Right ventricle myocardium inferior (tissue), 1 donor: ENCODE measurements at regions not wholly inside any gene's neighbourhood (a gene's known extent, or its start where the extent isn't known, plus 50 kb on each side); places are given as distances from the start of the nearest gene placed in this dataset.

ENCODE experiments used
- ATAC-seq: fragments of 200-7000 bp; cut with Tn5 transposase; one replicate; pipeline ENCODE4 v1.9.1; 2020; ENCODE audit warnings: mild to moderate bottlenecking, moderate library complexity
- DNase-seq: peaks from one replicate; pipeline ENCODE4 v3.0.0; 2021; ENCODE audit errors: missing footprints
- intact Hi-C: fragments of 100-400 bp; cut with DNase I; formaldehyde crosslinking; loops from one replicate; pipeline ENCODE4 v1.11.0; 2022
- donor health status: DM: no; HTN: yes; CAD: no; lungs with severe emphysema.

GRCh38 chrX:97938706-97939105 is 1055.0 kb downstream of the RPA4 start:
- ATAC-seq, result no peak
- no peak for DNase-seq
- intact Hi-C loops, result no loop called here

GRCh38 chrX:97968376-97969163 is 1084.9 kb downstream of the RPA4 start:
- intact Hi-C loops, result no loop called here
- DNase-seq, result no peak
- ATAC-seq, result no peak

GRCh38 chrX:97984641-97985040 is 1100.9 kb downstream of the RPA4 start:
- ATAC-seq (no peak), DNase-seq (no peak)
- intact Hi-C loops, result no loop called here

GRCh38 chrX:97985096-97985495 is 1101.4 kb downstream of the RPA4 start:
- no peak for DNase-seq
- intact Hi-C loops, result no loop called here
- ATAC-seq, result no peak

- ATAC-seq (no peak), DNase-seq (no peak)
- intact Hi-C loops, result no loop called here
Measured at GRCh38 chrX:97987979-97988378, 1104.3 kb downstream of the RPA4 start.

GRCh38 chrX:97995834-97996233 is 1112.1 kb downstream of the RPA4 start:
- intact Hi-C loops, result no loop called here
- no peak for DNase-seq
- no peak for ATAC-seq

GRCh38 chrX:98028691-98029090 is 1145.0 kb downstream of the RPA4 start:
- no peak for DNase-seq
- intact Hi-C loops, result no loop called here
- no peak for ATAC-seq

- no peak for DNase-seq
- intact Hi-C loops, result no loop called here
- ATAC-seq, result no peak
Measured at GRCh38 chrX:98029861-98030260, 1146.2 kb downstream of the RPA4 start.

- intact Hi-C loops, result no loop called here
- no peak for DNase-seq
- ATAC-seq, result no peak
Measured at GRCh38 chrX:98057176-98057575, 1173.5 kb downstream of the RPA4 start.

GRCh38 chrX:98065151-98065550 is 1181.4 kb downstream of the RPA4 start:
- no peak for ATAC-seq
- no peak for DNase-seq
- intact Hi-C loops, result no loop called here

GRCh38 chrX:98067611-98068010 is 1183.9 kb downstream of the RPA4 start:
- DNase-seq (no peak), ATAC-seq (no peak)
- intact Hi-C loops, result no loop called here

- DNase-seq (no peak), ATAC-seq (no peak)
- intact Hi-C loops, result no loop called here
Measured at GRCh38 chrX:98068024-98068580, 1184.4 kb downstream of the RPA4 start.

GRCh38 chrX:98071331-98071730 is 1187.6 kb downstream of the RPA4 start:
- DNase-seq (no peak), ATAC-seq (no peak)
- intact Hi-C loops, result no loop called here

- intact Hi-C loops, result no loop called here
- no peak for DNase-seq
- no peak for ATAC-seq
Measured at GRCh38 chrX:98077440-98077839, 1193.7 kb downstream of the RPA4 start.

GRCh38 chrX:98111684-98112083 is 1228.0 kb downstream of the RPA4 start:
- DNase-seq, result no peak
- ATAC-seq, result no peak
- intact Hi-C loops, result no loop called here

GRCh38 chrX:98114021-98114420 is 1230.3 kb downstream of the RPA4 start:
- DNase-seq (no peak), ATAC-seq (no peak)
- intact Hi-C loops, result no loop called here

GRCh38 chrX:98141466-98141865 is 1257.8 kb downstream of the RPA4 start:
- DNase-seq, result no peak
- intact Hi-C loops, result no loop called here
- ATAC-seq, result no peak

GRCh38 chrX:98191003-98191402 is 1307.3 kb downstream of the RPA4 start:
- intact Hi-C loops, result no loop called here
- no peak for DNase-seq
- ATAC-seq, result no peak

- intact Hi-C loops, result no loop called here
- no peak for DNase-seq
- ATAC-seq, result no peak
Measured at GRCh38 chrX:98194036-98194435, 1310.3 kb downstream of the RPA4 start.

GRCh38 chrX:98203800-98204199 is 1320.1 kb downstream of the RPA4 start:
- no peak for ATAC-seq
- intact Hi-C loops, result no loop called here

GRCh38 chrX:98207947-98208346 is 1324.2 kb downstream of the RPA4 start:
- intact Hi-C loops, result no loop called here
- ATAC-seq, result no peak
- DNase-seq, result no peak

More at GRCh38 chrX:98203800-98204199, 1320.1 kb downstream of the RPA4 start:
- no peak for DNase-seq
